SK-N-SH treated with all-trans-retinoic acid at 6 μM for 48 hours (cell line): ENCODE measurements at regions not wholly inside any gene's neighbourhood (a gene's known extent, or its start where the extent isn't known, plus 50 kb on each side); places are given as distances from the start of the nearest gene placed in this dataset.

Experiments
- ATAC-seq: fragments of 200-7000 bp; cut with Tn5 transposase; 3 replicates; pipeline ENCODE4 v1.9.1; 2020; ENCODE audit warnings: mild to moderate bottlenecking, moderate library complexity
- ARNTL ChIP-seq: fragments of 450-650 bp; formaldehyde crosslinking; IDR thresholded peaks from 2 replicates; pipeline ENCODE4 v1.5.0; 2020; ENCODE audit warnings: low read depth, mild to moderate bottlenecking, moderate library complexity, borderline replicate concordance
- BACH2 ChIP-seq: fragments of 250-450 bp; sonication (Bioruptor Pico); IDR thresholded peaks from 2 replicates; pipeline ENCODE4 v1.9.0; 2021; ENCODE audit warnings: mild to moderate bottlenecking, borderline replicate concordance
- CSDC2 ChIP-seq: fragments of 250-450 bp; sonication (Bioruptor Pico); IDR thresholded peaks from 2 replicates; pipeline ENCODE4 v1.5.0; 2020; ENCODE audit warnings: mild to moderate bottlenecking, moderate library complexity
- GLIS3 ChIP-seq: fragments of 250-450 bp; sonication (Bioruptor Pico); IDR thresholded peaks from 2 replicates; pipeline ENCODE4 v1.5.0; 2020; ENCODE audit warnings: mild to moderate bottlenecking, moderate library complexity
- ISL1 ChIP-seq: fragments of 250-450 bp; sonication (Bioruptor Pico); IDR thresholded peaks from 2 replicates; pipeline ENCODE4 v2.1.2; 2022; ENCODE audit warnings: mild to moderate bottlenecking, moderate library complexity
- OSR1 ChIP-seq: fragments of 250-450 bp; sonication (Bioruptor Pico); IDR thresholded peaks from 2 replicates; pipeline ENCODE4 v1.8.0; 2022; ENCODE audit warnings: moderate library complexity, mild to moderate bottlenecking, inconsistent platforms
- PPARA ChIP-seq: fragments of 250-450 bp; sonication (Bioruptor Pico); IDR thresholded peaks from 2 replicates; pipeline ENCODE4 v1.5.0; 2020; ENCODE audit warnings: mild to moderate bottlenecking, borderline replicate concordance
- RARB ChIP-seq: fragments of 250-450 bp; sonication (Bioruptor Pico); IDR thresholded peaks from 2 replicates; pipeline ENCODE4 v1.8.0; 2021; ENCODE audit warnings: mild to moderate bottlenecking, moderate library complexity
- SNAI2 ChIP-seq: fragments of 250-450 bp; sonication (Bioruptor Pico); IDR thresholded peaks from 2 replicates; pipeline ENCODE4 v1.5.0; 2020; ENCODE audit warnings: mild to moderate bottlenecking, moderate library complexity
- TCF4 ChIP-seq: fragments of 250-450 bp; sonication (Bioruptor Pico); IDR thresholded peaks from 2 replicates; pipeline ENCODE4 v1.8.0; 2021; ENCODE audit warnings: mild to moderate bottlenecking, moderate library complexity, borderline replicate concordance
- ZC3H10 ChIP-seq: fragments of 250-450 bp; sonication (Bioruptor Pico); IDR thresholded peaks from 2 replicates; pipeline ENCODE4 v1.5.1; 2021; ENCODE audit warnings: mild to moderate bottlenecking, moderate library complexity
- ZFP3 ChIP-seq: fragments of 250-450 bp; sonication (Bioruptor Pico); IDR thresholded peaks from 2 replicates; pipeline ENCODE4 v1.5.0; 2020; ENCODE audit warnings: mild to moderate bottlenecking, moderate library complexity
- ZFP30 ChIP-seq: fragments of 450-650 bp; formaldehyde crosslinking; IDR thresholded peaks from 2 replicates; pipeline ENCODE4 v1.5.0; 2022; ENCODE audit warnings: mild to moderate bottlenecking, moderate library complexity
- ZNF565 ChIP-seq: fragments of 450-650 bp; formaldehyde crosslinking; conservative IDR thresholded peaks from 2 replicates; pipeline ENCODE4 v1.5.0; 2020; ENCODE audit warnings: low read depth, mild to moderate bottlenecking, moderate library complexity
- ZNF70 ChIP-seq: fragments of 450-650 bp; formaldehyde crosslinking; IDR thresholded peaks from 2 replicates; pipeline ENCODE4 v1.5.0; 2020; ENCODE audit warnings: mild to moderate bottlenecking, moderate library complexity
- ZNF8 ChIP-seq: fragments of 450-650 bp; formaldehyde crosslinking; IDR thresholded peaks from 2 replicates; pipeline ENCODE4 v1.5.0; 2020; ENCODE audit warnings: mild to moderate bottlenecking, moderate library complexity
- TF ChIP-seq, protein P1 (sequence below): fragments of 250-450 bp; sonication (Bioruptor Pico); IDR thresholded peaks from 2 replicates; pipeline ENCODE4 v1.8.0; 2020; ENCODE audit warnings: mild to moderate bottlenecking, moderate library complexity, borderline replicate concordance
- TF ChIP-seq, protein P2 (sequence below): fragments of 250-450 bp; sonication (Bioruptor Pico); IDR thresholded peaks from 2 replicates; pipeline ENCODE4 v1.8.0; 2021; ENCODE audit warnings: low read depth, mild to moderate bottlenecking, moderate library complexity, borderline replicate concordance
- TF ChIP-seq, protein P3 (sequence below): fragments of 250-450 bp; sonication (Bioruptor Pico); IDR thresholded peaks from 2 replicates; pipeline ENCODE4 v1.5.0; 2020; ENCODE audit warnings: mild to moderate bottlenecking, moderate library complexity
- TF ChIP-seq, protein P4 (sequence below): fragments of 250-450 bp; sonication (Bioruptor Pico); IDR thresholded peaks from 2 replicates; pipeline ENCODE4 v1.5.1; 2020; ENCODE audit warnings: low read depth, mild to moderate bottlenecking, moderate library complexity
- TF ChIP-seq, protein P5 (sequence below): fragments of 250-450 bp; sonication (Bioruptor Pico); IDR thresholded peaks from 2 replicates; pipeline ENCODE4 v1.5.1; 2021; ENCODE audit warnings: mild to moderate bottlenecking, moderate library complexity

DNA sequence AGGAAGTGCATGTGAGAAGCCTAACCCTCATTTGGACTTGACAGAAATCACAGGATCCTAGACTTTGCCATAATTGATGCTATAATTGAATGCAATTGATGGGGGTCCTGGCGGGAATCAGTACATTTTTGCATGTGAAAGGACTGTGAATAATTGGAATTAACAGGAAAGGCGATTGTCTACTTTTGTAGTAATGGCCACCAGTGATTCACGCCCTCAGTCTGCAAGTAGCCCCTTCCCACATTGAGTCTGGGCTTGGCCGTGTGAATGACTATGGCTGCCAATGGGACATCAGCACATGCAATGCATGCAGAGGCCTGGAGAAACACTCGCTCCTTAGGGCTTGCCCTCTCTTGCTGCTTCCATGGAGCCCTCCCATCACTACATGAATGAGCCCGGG, 107.8 kb upstream of the OSMR start (continued):
- no peak for TF ChIP-seq OSR1 (CRISPR knock-in tag)
- TF ChIP-seq, protein P1, sequence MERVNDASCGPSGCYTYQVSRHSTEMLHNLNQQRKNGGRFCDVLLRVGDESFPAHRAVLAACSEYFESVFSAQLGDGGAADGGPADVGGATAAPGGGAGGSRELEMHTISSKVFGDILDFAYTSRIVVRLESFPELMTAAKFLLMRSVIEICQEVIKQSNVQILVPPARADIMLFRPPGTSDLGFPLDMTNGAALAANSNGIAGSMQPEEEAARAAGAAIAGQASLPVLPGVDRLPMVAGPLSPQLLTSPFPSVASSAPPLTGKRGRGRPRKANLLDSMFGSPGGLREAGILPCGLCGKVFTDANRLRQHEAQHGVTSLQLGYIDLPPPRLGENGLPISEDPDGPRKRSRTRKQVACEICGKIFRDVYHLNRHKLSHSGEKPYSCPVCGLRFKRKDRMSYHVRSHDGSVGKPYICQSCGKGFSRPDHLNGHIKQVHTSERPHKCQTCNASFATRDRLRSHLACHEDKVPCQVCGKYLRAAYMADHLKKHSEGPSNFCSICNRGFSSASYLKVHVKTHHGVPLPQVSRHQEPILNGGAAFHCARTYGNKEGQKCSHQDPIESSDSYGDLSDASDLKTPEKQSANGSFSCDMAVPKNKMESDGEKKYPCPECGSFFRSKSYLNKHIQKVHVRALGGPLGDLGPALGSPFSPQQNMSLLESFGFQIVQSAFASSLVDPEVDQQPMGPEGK (CRISPR knock-in tag) = no peak
- TF ChIP-seq ISL1 (CRISPR knock-in tag) = no peak
- TF ChIP-seq ZNF565 = no peak
- TF ChIP-seq, protein P2, sequence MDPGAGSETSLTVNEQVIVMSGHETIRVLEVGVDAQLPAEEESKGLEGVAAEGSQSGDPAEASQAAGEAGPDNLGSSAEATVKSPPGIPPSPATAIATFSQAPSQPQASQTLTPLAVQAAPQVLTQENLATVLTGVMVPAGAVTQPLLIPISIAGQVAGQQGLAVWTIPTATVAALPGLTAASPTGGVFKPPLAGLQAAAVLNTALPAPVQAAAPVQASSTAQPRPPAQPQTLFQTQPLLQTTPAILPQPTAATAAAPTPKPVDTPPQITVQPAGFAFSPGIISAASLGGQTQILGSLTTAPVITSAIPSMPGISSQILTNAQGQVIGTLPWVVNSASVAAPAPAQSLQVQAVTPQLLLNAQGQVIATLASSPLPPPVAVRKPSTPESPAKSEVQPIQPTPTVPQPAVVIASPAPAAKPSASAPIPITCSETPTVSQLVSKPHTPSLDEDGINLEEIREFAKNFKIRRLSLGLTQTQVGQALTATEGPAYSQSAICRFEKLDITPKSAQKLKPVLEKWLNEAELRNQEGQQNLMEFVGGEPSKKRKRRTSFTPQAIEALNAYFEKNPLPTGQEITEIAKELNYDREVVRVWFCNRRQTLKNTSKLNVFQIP (CRISPR knock-in tag) = no peak

DNA sequence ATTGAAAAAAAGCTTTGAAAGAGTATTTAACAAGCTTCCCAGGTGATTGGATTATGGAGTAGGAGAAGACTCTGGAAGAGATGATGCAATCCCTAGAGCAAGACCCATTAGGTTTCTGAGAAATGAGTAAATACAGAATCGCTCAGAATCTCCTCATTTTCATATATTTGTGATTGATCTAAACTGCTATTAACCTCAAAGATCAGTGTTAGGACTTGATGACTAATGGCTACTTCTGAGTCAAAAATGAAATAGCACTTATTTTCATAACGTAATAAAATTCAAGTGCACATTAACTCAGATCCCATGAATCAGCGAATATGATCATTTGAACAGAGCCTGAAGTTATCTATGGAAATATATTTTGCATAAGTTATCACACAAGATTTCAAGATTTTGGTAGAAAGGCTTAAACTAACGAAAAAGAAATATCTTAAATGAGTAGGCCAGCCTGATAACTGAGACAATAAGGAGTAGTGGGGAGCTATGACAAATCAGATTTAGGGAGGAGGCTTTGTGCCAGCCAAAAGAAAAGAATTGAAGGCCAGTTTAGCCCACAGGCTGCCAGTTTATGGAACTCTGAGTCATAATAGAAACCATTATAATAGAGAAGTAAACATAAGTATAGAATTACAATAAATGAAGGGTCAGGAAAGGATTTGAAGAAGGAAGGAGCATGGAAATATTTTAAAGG, 106.7 kb upstream of the OSMR start:
- peak; percentile 78 for ATAC-seq
- TF ChIP-seq ZC3H10 (CRISPR knock-in tag) (no peak), ARNTL (no peak), RARB (no peak), ISL1 (CRISPR knock-in tag) (no peak), OSR1 (CRISPR knock-in tag) (no peak), GLIS3 (CRISPR knock-in tag) (no peak), CSDC2 (no peak), PPARA (CRISPR knock-in tag) (no peak), ZFP30 (no peak), ZFP3 (CRISPR knock-in tag) (no peak), SNAI2 (no peak), ZNF8 (no peak), ZNF70 (CRISPR knock-in tag) (no peak), BACH2 (CRISPR knock-in tag) (no peak), TCF4 (no peak)
- TF ChIP-seq, protein P3, sequence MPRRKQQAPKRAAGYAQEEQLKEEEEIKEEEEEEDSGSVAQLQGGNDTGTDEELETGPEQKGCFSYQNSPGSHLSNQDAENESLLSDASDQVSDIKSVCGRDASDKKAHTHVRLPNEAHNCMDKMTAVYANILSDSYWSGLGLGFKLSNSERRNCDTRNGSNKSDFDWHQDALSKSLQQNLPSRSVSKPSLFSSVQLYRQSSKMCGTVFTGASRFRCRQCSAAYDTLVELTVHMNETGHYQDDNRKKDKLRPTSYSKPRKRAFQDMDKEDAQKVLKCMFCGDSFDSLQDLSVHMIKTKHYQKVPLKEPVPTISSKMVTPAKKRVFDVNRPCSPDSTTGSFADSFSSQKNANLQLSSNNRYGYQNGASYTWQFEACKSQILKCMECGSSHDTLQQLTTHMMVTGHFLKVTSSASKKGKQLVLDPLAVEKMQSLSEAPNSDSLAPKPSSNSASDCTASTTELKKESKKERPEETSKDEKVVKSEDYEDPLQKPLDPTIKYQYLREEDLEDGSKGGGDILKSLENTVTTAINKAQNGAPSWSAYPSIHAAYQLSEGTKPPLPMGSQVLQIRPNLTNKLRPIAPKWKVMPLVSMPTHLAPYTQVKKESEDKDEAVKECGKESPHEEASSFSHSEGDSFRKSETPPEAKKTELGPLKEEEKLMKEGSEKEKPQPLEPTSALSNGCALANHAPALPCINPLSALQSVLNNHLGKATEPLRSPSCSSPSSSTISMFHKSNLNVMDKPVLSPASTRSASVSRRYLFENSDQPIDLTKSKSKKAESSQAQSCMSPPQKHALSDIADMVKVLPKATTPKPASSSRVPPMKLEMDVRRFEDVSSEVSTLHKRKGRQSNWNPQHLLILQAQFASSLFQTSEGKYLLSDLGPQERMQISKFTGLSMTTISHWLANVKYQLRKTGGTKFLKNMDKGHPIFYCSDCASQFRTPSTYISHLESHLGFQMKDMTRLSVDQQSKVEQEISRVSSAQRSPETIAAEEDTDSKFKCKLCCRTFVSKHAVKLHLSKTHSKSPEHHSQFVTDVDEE = no peak
- TF ChIP-seq, protein P2 (CRISPR knock-in tag) = no peak
- TF ChIP-seq, protein P4, sequence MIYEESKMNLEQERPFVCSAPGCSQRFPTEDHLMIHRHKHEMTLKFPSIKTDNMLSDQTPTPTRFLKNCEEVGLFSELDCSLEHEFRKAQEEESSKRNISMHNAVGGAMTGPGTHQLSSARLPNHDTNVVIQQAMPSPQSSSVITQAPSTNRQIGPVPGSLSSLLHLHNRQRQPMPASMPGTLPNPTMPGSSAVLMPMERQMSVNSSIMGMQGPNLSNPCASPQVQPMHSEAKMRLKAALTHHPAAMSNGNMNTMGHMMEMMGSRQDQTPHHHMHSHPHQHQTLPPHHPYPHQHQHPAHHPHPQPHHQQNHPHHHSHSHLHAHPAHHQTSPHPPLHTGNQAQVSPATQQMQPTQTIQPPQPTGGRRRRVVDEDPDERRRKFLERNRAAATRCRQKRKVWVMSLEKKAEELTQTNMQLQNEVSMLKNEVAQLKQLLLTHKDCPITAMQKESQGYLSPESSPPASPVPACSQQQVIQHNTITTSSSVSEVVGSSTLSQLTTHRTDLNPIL = no peak
- TF ChIP-seq, protein P5, sequence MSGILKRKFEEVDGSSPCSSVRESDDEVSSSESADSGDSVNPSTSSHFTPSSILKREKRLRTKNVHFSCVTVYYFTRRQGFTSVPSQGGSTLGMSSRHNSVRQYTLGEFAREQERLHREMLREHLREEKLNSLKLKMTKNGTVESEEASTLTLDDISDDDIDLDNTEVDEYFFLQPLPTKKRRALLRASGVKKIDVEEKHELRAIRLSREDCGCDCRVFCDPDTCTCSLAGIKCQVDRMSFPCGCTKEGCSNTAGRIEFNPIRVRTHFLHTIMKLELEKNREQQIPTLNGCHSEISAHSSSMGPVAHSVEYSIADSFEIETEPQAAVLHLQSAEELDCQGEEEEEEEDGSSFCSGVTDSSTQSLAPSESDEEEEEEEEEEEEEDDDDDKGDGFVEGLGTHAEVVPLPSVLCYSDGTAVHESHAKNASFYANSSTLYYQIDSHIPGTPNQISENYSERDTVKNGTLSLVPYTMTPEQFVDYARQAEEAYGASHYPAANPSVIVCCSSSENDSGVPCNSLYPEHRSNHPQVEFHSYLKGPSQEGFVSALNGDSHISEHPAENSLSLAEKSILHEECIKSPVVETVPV = no peak
- TF ChIP-seq, protein P1 (CRISPR knock-in tag) = no peak
